Right lobe of liver (tissue), 4 donors: ENCODE measurements at regions not wholly inside any gene's neighbourhood (a gene's known extent, or its start where the extent isn't known, plus 50 kb on each side); places are given as distances from the start of the nearest gene placed in this dataset.

Source experiments
- CTCF ChIP-seq, 4 donors: fragments of 200-600 bp in 3 of 4; fragments of 450-650 bp in 1 of 4; IDR thresholded peaks; one replicate each; pipeline versions ENCODE4 v1.5.1 to v1.8.0; 2016 to 2022; ENCODE audit warnings: antibody characterized with exemption in 4 of 4, mild to moderate bottlenecking in 2 of 4
- POLR2A ChIP-seq: fragments of 450-650 bp; IDR thresholded peaks from one replicate; pipeline ENCODE4 v1.6.1; 2017; ENCODE audit warnings: antibody characterized with exemption, mild to moderate bottlenecking
- donor health status: DM: no; HTN: no; CAD: no.
- donor health status: DM: no; HTN: no; CAD: no.
- donor health status: DM: no; HTN: yes; CAD: no.

- TF ChIP-seq CTCF (IDR thresholded peaks at IDR 0.05): no peak
- no peak for TF ChIP-seq POLR2A
Observed at GRCh38 chr12:77560714-77561113, 270.0 kb upstream of the NAV3 start.
